Body of pancreas (tissue), 4 donors: ENCODE measurements at regions not wholly inside any gene's neighbourhood (a gene's known extent, or its start where the extent isn't known, plus 50 kb on each side); places are given as distances from the start of the nearest gene placed in this dataset.

Experiments
- ATAC-seq: fragments of 150-250 bp; one replicate; pipeline ENCODE4 v1.9.1; 2016
- DNase-seq, 4 donors: peaks; one replicate each; pipeline ENCODE4 v3.0.0-alpha.2; 2019
- H3K27ac ChIP-seq, 4 donors: fragments of 200-600 bp; sonication (generic); 1 replicate in 3 of 4; 2 replicates in 1 of 4; pipeline versions ENCODE4 v1.5.1 to v1.6.1; 2016 to 2019; ENCODE audit warnings: mild to moderate bottlenecking in 1 of 4, mixed read lengths in 1 of 4, moderate library complexity in 1 of 4
- H3K27me3 ChIP-seq, 2 donors: fragments of 200-600 bp; sonication (generic); one replicate each; pipeline ENCODE4 v1.6.0; 2016; ENCODE audit warnings: mild to moderate bottlenecking in 1 of 2
- H3K36me3 ChIP-seq, 2 donors: fragments of 200-600 bp; sonication (generic); replicated peaks in 1 of 2; 2 replicates each; pipeline ENCODE4 v1.5.1; 2016; ENCODE audit warnings: low read depth in 2 of 2; ENCODE audit not compliant: insufficient read depth in 1 of 2
- H3K4me1 ChIP-seq: fragments of 200-600 bp; sonication (generic); one replicate; pipeline ENCODE4 v1.6.0; 2016
- H3K4me3 ChIP-seq, 2 donors: fragments of 200-600 bp; sonication (generic); 1 replicate in 1 of 2; 2 replicates in 1 of 2; pipeline ENCODE4 v1.5.1; 2016 to 2019
- H3K9me3 ChIP-seq, 3 donors: fragments of 200-600 bp; sonication (generic); 1 replicate in 2 of 3; 2 replicates in 1 of 3; pipeline ENCODE4 v1.5.1; 2016
- POLR2A ChIP-seq, 3 donors: fragments of 450-650 bp; IDR thresholded peaks; one replicate each; pipeline ENCODE4 v1.6.1; 2016; ENCODE audit warnings: antibody characterized with exemption in 3 of 3, mild to moderate bottlenecking in 2 of 3
- whole genome bisulfite sequencing, 2 donors: methylation state at CpG; one replicate each; pipeline ENCODE4 v1.1.5; 2017; 5-methylcytosine and 5-hydroxymethylcytosine counted together
- intact Hi-C: fragments of 100-400 bp; cut with DNase I; formaldehyde crosslinking; loops from one replicate; pipeline ENCODE4 v1.15.1; 2023
- TF ChIP-seq, protein P1 (sequence below), 7 experiments: fragments of 450-650 bp in 4 of 7; fragments of 200-600 bp in 3 of 7; sonication (generic) in 3 of 7; IDR thresholded peaks; one replicate each; pipeline ENCODE4 v1.5.1; 2016 to 2019; ENCODE audit warnings: antibody characterized with exemption in 7 of 7

DNA sequence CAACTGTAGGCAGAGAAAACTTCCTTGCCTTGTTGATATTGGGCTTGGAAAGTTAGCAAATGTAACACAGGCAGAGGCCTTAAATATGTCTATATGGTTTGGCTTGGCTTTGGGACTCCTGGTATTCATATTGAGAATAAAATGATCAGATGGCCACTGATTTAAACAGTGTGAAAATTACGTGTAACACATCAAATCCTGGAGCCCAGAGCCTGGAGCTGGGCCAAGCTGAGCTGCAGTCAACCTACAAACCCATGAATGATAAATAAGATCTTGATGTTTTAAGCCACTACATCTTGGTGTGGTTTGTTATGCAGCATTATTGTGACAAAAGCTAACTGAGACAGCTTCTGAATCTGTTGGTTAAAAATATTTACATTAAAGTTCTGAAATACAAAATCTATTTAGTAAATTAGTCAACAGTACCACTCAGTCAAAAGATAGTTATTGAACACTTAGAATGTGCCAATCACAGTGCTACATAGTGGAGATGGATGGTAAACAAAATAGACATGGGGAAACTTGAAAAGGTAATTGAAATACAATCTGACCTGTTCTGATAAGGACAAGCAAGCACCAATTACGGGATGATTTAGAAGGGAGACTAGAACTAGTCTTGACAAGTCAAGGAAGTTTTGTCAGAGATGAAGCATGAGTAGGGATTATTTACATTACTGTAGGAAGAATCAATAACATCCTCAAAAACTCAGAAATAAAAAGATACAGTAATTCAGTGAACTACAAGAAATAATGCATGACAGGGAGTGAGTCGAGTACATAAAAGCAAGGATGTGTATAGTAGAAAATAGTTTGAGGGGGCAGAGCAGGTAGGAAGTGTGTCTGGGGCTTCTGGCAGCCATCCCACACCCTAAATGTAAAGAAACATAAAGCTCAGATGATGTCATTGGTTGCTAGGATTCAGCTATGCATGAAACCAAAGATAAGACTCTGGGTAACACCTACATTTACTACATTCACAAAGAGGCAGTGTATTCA is 157.7 kb downstream of the HNMT start:
- H3K4me1 ChIP-seq: no peaks in the 10 kb centered on the region
- ATAC-seq: no peak
- no peak overlapping the region for H3K4me3 ChIP-seq
- WGBS, 2 donors: 72 to 79% methylated on average over 3 of the region's 3 CpGs
- no peak for DNase-seq
- H3K36me3 ChIP-seq: no peaks in the 10 kb centered on the region
- intact Hi-C loops: no loop called here
- H3K9me3 ChIP-seq: no peaks in the 10 kb centered on the region
- no peak overlapping the region for H3K27ac ChIP-seq
- TF ChIP-seq, protein P1, sequence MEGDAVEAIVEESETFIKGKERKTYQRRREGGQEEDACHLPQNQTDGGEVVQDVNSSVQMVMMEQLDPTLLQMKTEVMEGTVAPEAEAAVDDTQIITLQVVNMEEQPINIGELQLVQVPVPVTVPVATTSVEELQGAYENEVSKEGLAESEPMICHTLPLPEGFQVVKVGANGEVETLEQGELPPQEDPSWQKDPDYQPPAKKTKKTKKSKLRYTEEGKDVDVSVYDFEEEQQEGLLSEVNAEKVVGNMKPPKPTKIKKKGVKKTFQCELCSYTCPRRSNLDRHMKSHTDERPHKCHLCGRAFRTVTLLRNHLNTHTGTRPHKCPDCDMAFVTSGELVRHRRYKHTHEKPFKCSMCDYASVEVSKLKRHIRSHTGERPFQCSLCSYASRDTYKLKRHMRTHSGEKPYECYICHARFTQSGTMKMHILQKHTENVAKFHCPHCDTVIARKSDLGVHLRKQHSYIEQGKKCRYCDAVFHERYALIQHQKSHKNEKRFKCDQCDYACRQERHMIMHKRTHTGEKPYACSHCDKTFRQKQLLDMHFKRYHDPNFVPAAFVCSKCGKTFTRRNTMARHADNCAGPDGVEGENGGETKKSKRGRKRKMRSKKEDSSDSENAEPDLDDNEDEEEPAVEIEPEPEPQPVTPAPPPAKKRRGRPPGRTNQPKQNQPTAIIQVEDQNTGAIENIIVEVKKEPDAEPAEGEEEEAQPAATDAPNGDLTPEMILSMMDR (IDR thresholded peaks at IDR 0.05): no peak
- TF ChIP-seq POLR2A (IDR thresholded peaks at IDR 0.05): no peak
- H3K27me3 ChIP-seq: no peaks in the 10 kb centered on the region

DNA sequence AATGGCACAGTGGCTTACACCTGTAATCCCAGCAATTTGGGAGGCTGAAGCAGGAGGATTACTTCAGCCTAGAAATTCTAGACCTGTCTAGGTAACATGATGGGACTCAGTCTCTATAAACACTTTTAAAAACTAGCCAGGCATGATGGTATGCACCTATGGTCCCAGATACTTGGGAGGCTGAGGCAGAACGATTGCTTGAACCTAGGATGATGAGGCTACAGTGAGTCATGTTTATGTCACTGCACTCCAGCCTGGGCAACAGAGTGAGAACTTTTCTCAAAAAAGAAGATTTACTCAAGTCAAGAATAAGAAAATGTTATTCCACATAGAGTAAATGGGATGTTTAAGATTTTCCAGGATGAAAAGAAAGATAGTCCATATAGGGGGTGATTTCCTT is 158.6 kb downstream of the HNMT start:
- no peaks in the 10 kb centered on the region for H3K27me3 ChIP-seq
- no peak for ATAC-seq
- H3K36me3 ChIP-seq: no peaks in the 10 kb centered on the region
- DNase-seq: no peak
- no peak overlapping the region for H3K27ac ChIP-seq
- TF ChIP-seq POLR2A (IDR thresholded peaks at IDR 0.05): no peak
- TF ChIP-seq, protein P1 (IDR thresholded peaks at IDR 0.05): no peak
- intact Hi-C loops: no loop called here
- H3K9me3 ChIP-seq: no peaks in the 10 kb centered on the region
- no peak overlapping the region for H3K4me3 ChIP-seq
- no peaks in the 10 kb centered on the region for H3K4me1 ChIP-seq
- WGBS, 2 donors: 53 to 70% methylated on average over 1 of the region's 1 CpG

DNA sequence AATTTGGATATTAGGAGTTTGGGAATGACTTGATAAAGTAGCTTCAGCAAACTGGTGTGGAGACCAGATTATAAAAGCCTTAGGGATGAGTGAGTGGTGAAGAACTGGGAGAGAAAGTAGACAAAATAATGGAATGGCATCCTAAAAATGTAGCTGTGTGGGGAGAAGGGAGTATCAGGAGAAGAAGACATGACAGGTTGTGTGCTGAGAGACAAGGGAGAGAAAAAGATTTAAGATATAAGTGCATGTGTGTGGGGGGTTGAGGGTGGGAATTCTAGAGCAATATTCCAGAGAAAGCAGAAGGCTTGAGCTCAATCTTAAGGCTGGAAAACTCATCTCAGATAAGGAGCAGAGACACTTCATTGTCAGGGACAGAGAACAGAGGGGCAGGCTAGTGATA is 159.5 kb downstream of the HNMT start:
- intact Hi-C loops: no loop called here
- TF ChIP-seq, protein P1 (IDR thresholded peaks at IDR 0.05): no peak
- TF ChIP-seq POLR2A (IDR thresholded peaks at IDR 0.05): no peak

DNA sequence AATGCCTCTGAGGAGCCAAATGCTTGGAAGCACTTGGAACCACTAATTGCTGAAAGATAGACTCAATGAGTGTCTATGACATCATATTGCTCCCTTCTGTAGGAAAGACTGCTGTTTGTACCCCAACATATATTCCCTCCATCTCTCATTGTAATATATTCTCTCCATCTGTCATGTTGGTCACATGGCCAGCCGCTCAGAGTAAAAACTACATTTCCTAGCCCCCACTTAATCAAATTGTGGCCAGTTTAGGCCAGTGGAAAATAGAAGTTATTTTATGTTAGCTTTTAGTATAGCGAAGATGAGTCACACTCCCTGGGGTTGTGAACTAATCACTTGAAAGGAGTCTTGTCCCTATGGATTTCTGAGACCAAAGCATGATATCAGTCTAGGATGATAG is 160.2 kb downstream of the HNMT start:
- TF ChIP-seq, protein P1 (IDR thresholded peaks at IDR 0.05): no peak
- TF ChIP-seq POLR2A (IDR thresholded peaks at IDR 0.05): no peak
- H3K9me3 ChIP-seq: no peaks in the 10 kb centered on the region
- H3K36me3 ChIP-seq: no peaks in the 10 kb centered on the region
- H3K27ac ChIP-seq: no peak overlapping the region
- H3K27me3 ChIP-seq: no peaks in the 10 kb centered on the region
- DNase-seq: no peak
- 96 to 98% methylated on average over 2 of the region's 2 CpGs for WGBS, 2 donors
- H3K4me1 ChIP-seq: no peaks in the 10 kb centered on the region
- ATAC-seq: no peak
- H3K4me3 ChIP-seq: no peak overlapping the region
- intact Hi-C loops: no loop called here

More for the DNA sequence above, 159.5 kb downstream of the HNMT start:
- Histone ChIP-seq H3K9me3 (no peaks in the 10 kb centered on the region), H3K4me3 (no peak overlapping the region), H3K27ac (no peak overlapping the region), H3K36me3 (no peaks in the 10 kb centered on the region), H3K27me3 (no peaks in the 10 kb centered on the region), H3K4me1 (no peaks in the 10 kb centered on the region)
- no peak for DNase-seq
- no peak for ATAC-seq
